VCaP (cell line): ENCODE measurements at regions not wholly inside any gene's neighbourhood (a gene's known extent, or its start where the extent isn't known, plus 50 kb on each side); places are given as distances from the start of the nearest gene placed in this dataset.

Experiments used
- H3K27ac ChIP-seq: fragments of 450-650 bp; 2 replicates; pipeline ENCODE4 v1.5.1; 2017
- TF ChIP-seq, protein P1 (sequence below): fragments of 450-650 bp; conservative IDR thresholded peaks from 2 replicates; pipeline ENCODE4 v1.5.1; 2017; ENCODE audit warnings: mild to moderate bottlenecking, moderate library complexity

DNA sequence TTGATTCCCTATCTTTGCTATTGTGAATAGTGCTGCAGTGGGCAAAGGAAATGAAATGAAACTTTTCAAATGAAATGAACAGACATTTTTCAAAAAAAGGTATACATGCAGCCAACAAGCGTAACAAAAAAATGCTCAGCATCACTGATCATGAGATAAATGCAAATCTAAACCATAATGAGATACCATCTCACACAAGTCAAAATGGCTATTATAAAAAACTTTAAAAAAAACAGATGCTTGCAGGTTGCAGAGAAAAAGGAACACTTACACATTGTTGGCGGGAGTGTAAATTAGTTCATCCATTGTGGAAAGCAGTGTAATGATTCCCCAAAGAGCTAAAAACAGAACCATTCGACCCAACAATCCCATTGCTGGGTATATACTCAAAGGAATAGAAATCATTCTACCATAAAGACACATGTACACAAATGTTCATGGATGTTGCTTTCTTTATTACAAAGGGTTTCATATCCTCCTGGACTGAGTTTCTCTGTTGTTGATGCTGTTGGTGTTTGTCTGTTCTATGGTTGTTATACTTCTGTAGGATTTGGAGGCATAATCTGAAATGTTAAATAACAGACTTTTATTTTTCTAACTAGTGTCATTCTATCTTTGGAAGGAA is 99.3 kb upstream of the SOX9 start:
- H3K27ac ChIP-seq: no peak overlapping the region
- TF ChIP-seq, protein P1, sequence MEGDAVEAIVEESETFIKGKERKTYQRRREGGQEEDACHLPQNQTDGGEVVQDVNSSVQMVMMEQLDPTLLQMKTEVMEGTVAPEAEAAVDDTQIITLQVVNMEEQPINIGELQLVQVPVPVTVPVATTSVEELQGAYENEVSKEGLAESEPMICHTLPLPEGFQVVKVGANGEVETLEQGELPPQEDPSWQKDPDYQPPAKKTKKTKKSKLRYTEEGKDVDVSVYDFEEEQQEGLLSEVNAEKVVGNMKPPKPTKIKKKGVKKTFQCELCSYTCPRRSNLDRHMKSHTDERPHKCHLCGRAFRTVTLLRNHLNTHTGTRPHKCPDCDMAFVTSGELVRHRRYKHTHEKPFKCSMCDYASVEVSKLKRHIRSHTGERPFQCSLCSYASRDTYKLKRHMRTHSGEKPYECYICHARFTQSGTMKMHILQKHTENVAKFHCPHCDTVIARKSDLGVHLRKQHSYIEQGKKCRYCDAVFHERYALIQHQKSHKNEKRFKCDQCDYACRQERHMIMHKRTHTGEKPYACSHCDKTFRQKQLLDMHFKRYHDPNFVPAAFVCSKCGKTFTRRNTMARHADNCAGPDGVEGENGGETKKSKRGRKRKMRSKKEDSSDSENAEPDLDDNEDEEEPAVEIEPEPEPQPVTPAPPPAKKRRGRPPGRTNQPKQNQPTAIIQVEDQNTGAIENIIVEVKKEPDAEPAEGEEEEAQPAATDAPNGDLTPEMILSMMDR: no peak

DNA sequence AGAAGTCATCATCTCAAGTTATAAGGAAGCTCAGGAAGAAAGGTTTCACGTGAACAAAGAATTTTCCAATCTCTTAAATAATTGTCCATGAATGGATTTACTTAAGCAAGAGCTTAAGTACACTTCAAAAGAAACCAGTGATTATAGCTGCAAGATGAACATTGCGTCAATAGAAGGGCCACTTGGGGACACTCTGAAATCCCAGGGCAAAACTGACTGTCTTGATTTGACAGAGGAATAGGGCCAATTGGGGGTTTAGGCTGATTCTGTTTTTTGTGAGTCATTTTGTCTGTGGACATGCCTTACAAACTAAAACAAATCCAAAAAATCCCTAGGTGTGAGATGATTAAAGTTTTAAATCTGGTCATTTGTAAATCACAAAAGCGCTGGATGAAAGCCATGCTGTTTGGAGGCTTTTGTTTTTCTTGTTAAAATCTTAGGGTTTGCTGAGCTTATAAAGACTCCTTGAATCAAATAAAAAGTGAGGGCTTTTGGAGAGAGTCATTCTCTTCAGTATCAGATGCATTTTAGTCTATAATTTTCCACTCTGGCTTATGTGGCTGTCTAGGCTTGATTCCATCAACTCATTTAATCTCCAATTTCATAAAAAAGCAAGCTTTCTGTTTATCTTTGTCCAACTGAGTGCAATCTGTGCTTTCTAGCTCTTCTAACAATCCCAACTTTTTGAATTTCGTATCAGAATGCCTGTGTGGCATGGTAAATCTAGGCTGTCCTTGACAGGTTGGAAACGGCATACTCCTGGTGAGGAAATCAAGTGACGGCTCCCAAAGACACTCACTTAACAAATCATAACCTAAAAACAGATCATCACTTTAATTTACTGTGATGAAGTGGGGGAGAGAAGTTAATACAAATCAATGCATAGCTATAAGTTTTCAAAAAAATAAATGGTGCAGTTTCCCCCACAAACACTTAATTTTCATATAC is 98.2 kb upstream of the SOX9 start:
- TF ChIP-seq, protein P1: no peak
- H3K27ac ChIP-seq: no peak overlapping the region

DNA sequence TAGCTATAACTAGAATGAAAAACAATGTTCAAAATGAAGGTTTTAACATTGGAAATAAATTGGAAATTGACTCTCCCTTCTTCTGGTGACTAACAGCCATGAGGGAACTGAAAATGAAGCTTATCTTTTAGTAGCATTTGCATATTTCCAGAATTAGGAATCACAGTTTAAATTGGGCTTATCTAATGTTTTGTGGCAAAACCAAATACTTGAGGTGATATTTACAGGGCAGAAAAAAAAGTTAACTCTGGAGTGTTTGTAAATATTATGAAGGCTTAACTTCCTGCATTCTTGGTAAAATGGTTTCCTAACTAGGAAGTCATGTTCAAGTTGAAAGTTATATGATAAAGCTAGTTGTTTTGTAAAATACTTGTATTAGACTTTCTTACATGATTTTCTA is 96.4 kb upstream of the SOX9 start:
- TF ChIP-seq, protein P1: no peak
- H3K27ac ChIP-seq: no peak overlapping the region

DNA sequence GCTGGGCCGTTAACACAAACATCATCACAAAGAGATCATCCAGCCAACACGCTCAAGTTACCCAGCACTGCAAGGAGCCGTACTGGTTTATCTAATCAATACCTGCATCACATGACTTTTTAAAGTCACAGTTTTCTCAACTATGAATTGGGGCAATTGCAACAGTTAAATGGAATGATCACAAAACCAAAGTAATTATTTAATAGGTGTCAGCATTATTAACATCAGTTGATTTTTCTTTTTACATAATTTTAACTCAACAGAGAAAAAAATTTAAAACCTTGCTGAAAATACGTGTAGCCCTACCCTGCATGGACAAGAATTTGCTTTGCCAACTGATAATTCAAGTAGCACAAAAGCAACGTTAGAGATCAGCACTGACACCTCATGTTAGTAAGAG is 95.7 kb upstream of the SOX9 start:
- TF ChIP-seq, protein P1: no peak
- H3K27ac ChIP-seq: no peak overlapping the region

DNA sequence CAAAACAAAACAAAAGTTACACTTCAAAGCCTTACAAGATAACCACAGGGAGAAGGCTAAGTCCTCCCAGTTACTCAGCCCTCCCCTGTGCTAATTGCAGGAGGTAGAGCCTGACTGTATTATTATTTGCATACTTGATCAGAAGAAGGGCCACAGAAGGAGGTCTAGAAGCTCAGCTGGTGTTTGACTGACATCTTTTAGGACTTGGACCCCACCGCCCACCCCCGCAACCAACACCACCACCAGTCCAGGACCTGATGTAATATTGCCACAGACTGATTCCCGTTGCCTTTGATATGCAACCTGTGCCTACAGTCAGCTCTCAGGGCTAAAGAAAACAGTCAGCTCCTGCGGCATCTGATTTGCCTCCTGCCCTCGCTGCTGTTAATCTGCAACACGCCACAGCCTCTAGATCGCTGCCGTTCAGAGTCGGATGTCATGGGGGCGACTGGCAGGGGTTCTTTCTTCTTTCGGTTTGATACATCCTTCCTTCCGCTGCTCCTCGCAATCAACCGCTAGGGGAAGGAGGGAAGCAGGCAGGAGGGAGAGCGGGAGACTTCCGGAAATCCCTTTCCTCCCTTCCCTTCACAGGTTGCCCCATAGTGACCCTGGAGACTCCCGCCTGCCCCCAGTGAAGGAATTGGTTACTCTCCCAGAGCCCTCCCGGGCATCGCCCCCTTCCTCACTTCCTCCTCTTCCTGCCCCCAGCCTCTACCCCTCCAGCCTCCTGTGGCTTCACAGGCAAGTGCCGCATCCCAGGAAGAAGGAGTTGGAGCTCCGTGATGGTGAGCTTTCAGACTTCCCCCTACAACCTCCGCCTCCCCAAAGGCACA is 90.5 kb upstream of the SOX9 start:
- no peak overlapping the region for H3K27ac ChIP-seq
- TF ChIP-seq, protein P1: 0 out of 2 replicates have a peak, but pooled peaks have one; percentile 23

DNA sequence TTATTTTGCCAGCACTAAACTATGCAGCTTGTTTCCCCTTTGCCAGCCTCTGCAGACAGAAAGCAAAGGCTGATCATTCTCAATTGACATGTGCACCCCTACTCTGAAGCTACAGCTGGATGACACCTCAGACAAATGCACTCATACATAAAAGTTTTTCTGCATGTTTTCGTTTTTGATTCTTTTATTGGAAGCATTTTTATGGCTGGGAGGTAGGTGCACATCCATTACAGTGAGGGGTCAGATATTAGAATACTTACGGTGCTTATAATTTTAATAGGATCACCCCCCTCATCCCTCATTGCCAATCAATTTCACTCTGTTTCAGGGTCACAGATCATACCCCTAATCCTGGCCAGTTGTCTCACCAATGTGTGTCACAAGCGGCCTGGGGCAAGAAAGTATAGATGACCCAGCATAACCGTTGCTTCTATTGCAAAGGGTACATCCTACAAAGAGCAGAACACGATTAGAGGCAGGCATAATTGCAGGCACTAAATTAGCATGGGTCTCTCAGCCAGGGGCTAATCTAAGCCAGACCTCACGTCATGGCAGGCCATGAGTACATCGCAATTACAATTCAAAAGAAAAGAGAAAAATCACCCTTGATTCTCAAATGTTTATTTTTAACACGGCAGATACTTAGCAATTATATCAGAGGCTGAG is 89.5 kb upstream of the SOX9 start:
- H3K27ac ChIP-seq: no peak overlapping the region
- TF ChIP-seq, protein P1: no peak
